ENCODE measurements at regions not wholly inside any gene's neighbourhood (a gene's known extent, or its start where the extent isn't known, plus 50 kb on each side); places are given as distances from the start of the nearest gene placed in this dataset.

GRCh38 chr3:156617145-156617544, 57.2 kb upstream of the TIPARP start:
- Mint-ChIP-seq H3K9me3 (no peaks in the 10 kb centered on the region), H3K27ac (no peak overlapping the region), H3K4me1 (peaks cover under 1% of the 10 kb centered on the region), H3K27me3 (ENCODE audit: low read depth in 3 of 3) (peaks cover 0 to 2% (median 0%) of the 10 kb centered on the region in 3 donors), H3K36me3 (no peaks in the 10 kb centered on the region), H3K4me3 (no peak overlapping the region)
- H3K4me3 ChIP-seq (replicated peaks in 1 of 3; ENCODE audit: low read depth in 2 of 3, low read length in 3 of 3), result no peak overlapping the region
- H3K79me2 ChIP-seq (ENCODE audit: insufficient read depth, low read length), result no peaks in the 10 kb centered on the region
- no peak overlapping the region for H2AFZ ChIP-seq (ENCODE audit: insufficient read depth, low read depth, low read length, poor library complexity, severe bottlenecking)
- H3K4me2 ChIP-seq (replicated peaks; ENCODE audit: extremely low read depth, low read length, poor library complexity, severe bottlenecking), result no peak overlapping the region
- no peaks in the 10 kb centered on the region for H3K9me3 ChIP-seq (replicated peaks in 1 of 2; ENCODE audit: control insufficient read depth in 1 of 2, insufficient read depth in 1 of 2, low read length in 2 of 2)
- TF ChIP-seq CTCF (IDR thresholded peaks at IDR 0.05), result no peak
- intact Hi-C loops (cut with micrococcal nuclease), result no loop called here
- H3K36me3 ChIP-seq (replicated peaks in 1 of 2; ENCODE audit: control insufficient read depth in 1 of 2, insufficient read depth in 2 of 2, low read length in 2 of 2), result no peaks in the 10 kb centered on the region
- H3K9ac ChIP-seq (ENCODE audit: insufficient read depth, low read length, poor library complexity, severe bottlenecking), result no peak overlapping the region
- H4K20me1 ChIP-seq (ENCODE audit: insufficient read depth, low read length), result no peaks in the 10 kb centered on the region
- H3K4me1 ChIP-seq (ENCODE audit: control insufficient read depth in 1 of 2, insufficient read depth in 2 of 2, low read length in 2 of 2), result no peaks in the 10 kb centered on the region
- H3K27me3 ChIP-seq (ENCODE audit: control insufficient read depth in 2 of 2, insufficient read depth in 2 of 2, low read length in 2 of 2), result no peaks in the 10 kb centered on the region
- DNase-seq, result no peak
- no peak overlapping the region for H3K27ac ChIP-seq (ENCODE audit: low read depth in 1 of 2, low read length in 2 of 2)

- H2AFZ ChIP-seq (ENCODE audit: insufficient read depth, low read depth, low read length, poor library complexity, severe bottlenecking), result no peak overlapping the region
These were observed 58.7 kb upstream of the TIPARP start for GRCh38 chr3:156615592-156616173.

More at GRCh38 chr3:156615592-156616173, 58.7 kb upstream of the TIPARP start:
- intact Hi-C loops (cut with micrococcal nuclease), result no loop called here
- no peaks in the 10 kb centered on the region for H4K20me1 ChIP-seq (ENCODE audit: insufficient read depth, low read length)
- H3K36me3 ChIP-seq (replicated peaks in 1 of 2; ENCODE audit: control insufficient read depth in 1 of 2, insufficient read depth in 2 of 2, low read length in 2 of 2), result no peaks in the 10 kb centered on the region
- H3K27ac ChIP-seq (ENCODE audit: low read depth in 1 of 2, low read length in 2 of 2), result no peak overlapping the region
- no peaks in the 10 kb centered on the region for H3K9me3 Mint-ChIP-seq
- H3K27me3 Mint-ChIP-seq (ENCODE audit: low read depth in 3 of 3), result peaks cover 0 to 2% (median 2%) of the 10 kb centered on the region in 3 donors
- H3K9ac ChIP-seq (ENCODE audit: insufficient read depth, low read length, poor library complexity, severe bottlenecking), result no peak overlapping the region
- no peak overlapping the region for H3K4me3 Mint-ChIP-seq
- no peaks in the 10 kb centered on the region for H3K4me1 ChIP-seq (ENCODE audit: control insufficient read depth in 1 of 2, insufficient read depth in 2 of 2, low read length in 2 of 2)
- no peak overlapping the region for H3K4me3 ChIP-seq (replicated peaks in 1 of 3; ENCODE audit: low read depth in 2 of 3, low read length in 3 of 3)
- H3K27me3 ChIP-seq (ENCODE audit: control insufficient read depth in 2 of 2, insufficient read depth in 2 of 2, low read length in 2 of 2), result no peaks in the 10 kb centered on the region
- WGBS (ENCODE audit: insufficient coverage), result no CpG with 5 or more reads among the region's 1 CpG
- peaks cover 3% of the 10 kb centered on the region for H3K4me1 Mint-ChIP-seq
- no peaks in the 10 kb centered on the region for H3K79me2 ChIP-seq (ENCODE audit: insufficient read depth, low read length)
- no peak overlapping the region for H3K27ac Mint-ChIP-seq
- no peaks in the 10 kb centered on the region for H3K9me3 ChIP-seq (replicated peaks in 1 of 2; ENCODE audit: control insufficient read depth in 1 of 2, insufficient read depth in 1 of 2, low read length in 2 of 2)
- H3K36me3 Mint-ChIP-seq, result no peaks in the 10 kb centered on the region
- no peak overlapping the region for H3K4me2 ChIP-seq (replicated peaks; ENCODE audit: extremely low read depth, low read length, poor library complexity, severe bottlenecking)
- no peak for DNase-seq
- no peak for TF ChIP-seq CTCF (IDR thresholded peaks at IDR 0.05)

Data from CD14-positive monocyte (primary cell).